H9 (cell line): ENCODE measurements at regions not wholly inside any gene's neighbourhood (a gene's known extent, or its start where the extent isn't known, plus 50 kb on each side); places are given as distances from the start of the nearest gene placed in this dataset.

Experiments used
- DNase-seq: peaks from one replicate; pipeline ENCODE4 v3.0.0-alpha.2; 2017
- H2AFZ ChIP-seq: one replicate; pipeline ENCODE4 v1.6.1; 2013; ENCODE audit warnings: mild to moderate bottlenecking, low read length, control low read depth, moderate library complexity
- H2AK5ac ChIP-seq: 2 replicates; pipeline ENCODE4 v1.6.1; 2013; ENCODE audit warnings: low read length, control low read depth, mixed read lengths; ENCODE audit not compliant: insufficient read length
- H2BK120ac ChIP-seq: one replicate; pipeline ENCODE4 v1.6.1; 2013; ENCODE audit warnings: low read depth, mild to moderate bottlenecking, low read length, control low read depth, inconsistent platforms; ENCODE audit not compliant: poor library complexity, severe bottlenecking
- H2BK12ac ChIP-seq: 2 replicates; pipeline ENCODE4 v1.6.1; 2013; ENCODE audit warnings: low read length, control low read depth, mixed read lengths, low read depth; ENCODE audit not compliant: insufficient read length
- H2BK15ac ChIP-seq: 2 replicates; pipeline ENCODE4 v1.6.1; 2013; ENCODE audit warnings: low read depth, low read length, control low read depth
- H2BK20ac ChIP-seq: one replicate; pipeline ENCODE4 v1.6.1; 2013; ENCODE audit warnings: low read depth, mild to moderate bottlenecking, low read length, control low read depth, inconsistent platforms; ENCODE audit not compliant: poor library complexity, severe bottlenecking
- H2BK5ac ChIP-seq: 2 replicates; pipeline ENCODE4 v1.6.1; 2013; ENCODE audit warnings: low read length, control low read depth, mixed read lengths; ENCODE audit not compliant: insufficient read length
- H3K14ac ChIP-seq: 2 replicates; pipeline ENCODE4 v1.6.1; 2013; ENCODE audit warnings: low read length, control low read depth; ENCODE audit not compliant: insufficient read depth
- H3K18ac ChIP-seq: 2 replicates; pipeline ENCODE4 v1.6.1; 2013; ENCODE audit warnings: low read depth, mild to moderate bottlenecking, mixed read lengths, low read length, control low read depth; ENCODE audit not compliant: insufficient read length
- H3K23ac ChIP-seq: 2 replicates; pipeline ENCODE4 v1.6.1; 2013; ENCODE audit warnings: low read length, control low read depth, mixed read lengths, low read depth; ENCODE audit not compliant: insufficient read length
- H3K23me2 ChIP-seq: 2 replicates; pipeline ENCODE4 v1.6.1; 2013; ENCODE audit warnings: low read depth, mild to moderate bottlenecking, mixed read lengths, low read length, control low read depth; ENCODE audit not compliant: insufficient read length, poor library complexity, severe bottlenecking
- H3K27ac ChIP-seq: 2 replicates; pipeline ENCODE4 v1.5.1; 2013; ENCODE audit warnings: low read length, control low read depth, mixed read lengths, low read depth; ENCODE audit not compliant: insufficient read length
- H3K27me3 ChIP-seq: 2 replicates; pipeline ENCODE4 v1.6.1; 2013; ENCODE audit warnings: low read length, control low read depth, inconsistent platforms; ENCODE audit not compliant: insufficient read depth
- H3K4ac ChIP-seq: 2 replicates; pipeline ENCODE4 v1.6.1; 2013; ENCODE audit warnings: low read depth, mild to moderate bottlenecking, control low read depth, inconsistent platforms, low read length, moderate library complexity
- H3K4me1 ChIP-seq: 2 replicates; pipeline ENCODE4 v1.6.1; 2013; ENCODE audit warnings: low read length, control low read depth, inconsistent platforms; ENCODE audit not compliant: insufficient read depth
- H3K4me2 ChIP-seq: 2 replicates; pipeline ENCODE4 v1.6.1; 2013; ENCODE audit warnings: low read length, control low read depth, mixed read lengths; ENCODE audit not compliant: insufficient read length, insufficient read depth
- H3K56ac ChIP-seq: 2 replicates; pipeline ENCODE4 v1.6.1; 2013; ENCODE audit warnings: low read depth, mild to moderate bottlenecking, mixed read lengths, low read length, control low read depth; ENCODE audit not compliant: insufficient read length
- H3K79me1 ChIP-seq: 2 replicates; pipeline ENCODE4 v1.6.1; 2013; ENCODE audit warnings: low read depth, mild to moderate bottlenecking, moderate library complexity, low read length, control low read depth, inconsistent platforms; ENCODE audit not compliant: insufficient read depth, poor library complexity, severe bottlenecking
- H3K79me2 ChIP-seq: 2 replicates; pipeline ENCODE4 v1.6.1; 2013; ENCODE audit warnings: low read length, control low read depth, inconsistent platforms; ENCODE audit not compliant: insufficient read depth
- H3K9ac ChIP-seq: 2 replicates; pipeline ENCODE4 v1.6.1; 2013; ENCODE audit warnings: low read length, control low read depth, mixed read lengths; ENCODE audit not compliant: insufficient read length; ENCODE audit errors: extremely low read depth
- H3K9me3 ChIP-seq: one replicate; pipeline ENCODE4 v1.6.1; 2013; ENCODE audit warnings: low read depth, low read length, inconsistent platforms; ENCODE audit not compliant: control insufficient read depth
- H3T11ph ChIP-seq: one replicate; pipeline ENCODE4 v1.6.1; 2013; ENCODE audit warnings: mild to moderate bottlenecking, low read length, control low read depth, inconsistent platforms
- H4K20me1 ChIP-seq: one replicate; pipeline ENCODE4 v1.6.1; 2013; ENCODE audit not compliant: control insufficient read depth, insufficient read length, insufficient read depth
- H4K5ac ChIP-seq: 2 replicates; pipeline ENCODE4 v1.6.1; 2013; ENCODE audit warnings: low read depth, mild to moderate bottlenecking, mixed read lengths, low read length, control low read depth; ENCODE audit not compliant: insufficient read length
- H4K8ac ChIP-seq: replicated peaks from 2 replicates; pipeline ENCODE4 v1.6.1; 2013; ENCODE audit warnings: low read length, control low read depth, mixed read lengths, low read depth; ENCODE audit not compliant: insufficient read length
- H4K91ac ChIP-seq: 2 replicates; pipeline ENCODE4 v1.6.1; 2013; ENCODE audit warnings: low read depth, mild to moderate bottlenecking, moderate library complexity, mixed read lengths, low read length, control low read depth; ENCODE audit not compliant: insufficient read length
- H3K27ac Mint-ChIP-seq, 3 experiments: 2 replicates in 2 of 3; 3 replicates in 1 of 3; pipeline ENCODE4 v1.8.0; 2020 to 2021; ENCODE audit warnings: mixed read lengths in 3 of 3, mild to moderate bottlenecking in 1 of 3, moderate library complexity in 1 of 3
- H3K27me3 Mint-ChIP-seq: 2 replicates; pipeline ENCODE4 v1.8.0; 2021; ENCODE audit warnings: low read depth, mild to moderate bottlenecking, moderate library complexity, mixed read lengths
- H3K36me3 Mint-ChIP-seq, 3 experiments: 2 replicates in 2 of 3; 3 replicates in 1 of 3; pipeline ENCODE4 v1.8.0; 2020 to 2021; ENCODE audit warnings: low read depth in 3 of 3, mixed read lengths in 3 of 3; ENCODE audit not compliant: insufficient read depth in 1 of 3
- H3K4me1 Mint-ChIP-seq, 2 experiments: 2 replicates each; pipeline ENCODE4 v1.8.0; 2020; ENCODE audit warnings: mixed read lengths in 2 of 2
- H3K4me3 Mint-ChIP-seq, 2 experiments: 2 replicates in 1 of 2; 3 replicates in 1 of 2; pipeline ENCODE4 v1.8.0; 2020 to 2021; ENCODE audit warnings: mild to moderate bottlenecking in 2 of 2, mixed read lengths in 2 of 2, moderate library complexity in 1 of 2
- H3K9me3 Mint-ChIP-seq, 2 experiments: 2 replicates in 1 of 2; 3 replicates in 1 of 2; pipeline ENCODE4 v1.8.0; 2020; ENCODE audit warnings: mild to moderate bottlenecking in 2 of 2, mixed read lengths in 2 of 2, moderate library complexity in 1 of 2
- CTCF ChIP-seq: fragments of 200-600 bp; sonication (generic); conservative IDR thresholded peaks from 3 replicates; pipeline ENCODE4 v1.8.0; 2021; ENCODE audit warnings: antibody characterized with exemption, mild to moderate bottlenecking

DNA sequence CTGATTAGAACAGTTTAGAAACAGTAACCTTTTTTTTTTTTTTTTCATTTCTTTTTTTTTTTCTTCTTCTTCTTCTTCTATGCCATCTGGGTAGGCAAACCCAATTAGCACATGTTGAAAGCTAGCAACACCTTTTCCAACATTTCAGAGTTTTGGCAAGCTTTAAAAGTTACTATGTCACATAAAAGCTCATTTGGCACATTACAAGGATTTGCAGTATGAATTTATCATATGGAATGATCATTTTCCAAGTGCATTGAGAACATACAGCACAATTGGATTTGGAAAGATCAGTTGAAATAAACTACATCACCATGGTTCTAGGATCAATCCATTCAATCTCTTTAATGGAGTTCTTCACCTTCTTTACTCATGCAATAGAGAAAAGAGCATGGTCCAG, 847.0 kb downstream of the LRRTM4 start:
- H3K4me2 ChIP-seq: no peak overlapping the region
- no peak overlapping the region for H3K4me3 Mint-ChIP-seq
- H2BK20ac ChIP-seq: no peak overlapping the region
- no peaks in the 10 kb centered on the region for H3K9me3 ChIP-seq
- H3K27me3 Mint-ChIP-seq: no peaks in the 10 kb centered on the region
- no peaks in the 10 kb centered on the region for H3K9me3 Mint-ChIP-seq
- no peak overlapping the region for H3K4ac ChIP-seq
- no peaks in the 10 kb centered on the region for H3K27me3 ChIP-seq
- H3K27ac ChIP-seq: no peak overlapping the region
- no peak overlapping the region for H2BK120ac ChIP-seq
- no peak for TF ChIP-seq CTCF
- no peak overlapping the region for H3K18ac ChIP-seq
- no peak overlapping the region for H2BK15ac ChIP-seq
- H3K4me1 ChIP-seq: peaks cover 6% of the 10 kb centered on the region; the same call in 1 of the 2 replicates
- no peak overlapping the region for H2BK12ac ChIP-seq
- H3K56ac ChIP-seq: no peak overlapping the region
- H4K91ac ChIP-seq: no peak overlapping the region
- no peak overlapping the region for H2AK5ac ChIP-seq
- no peak overlapping the region for H3K23ac ChIP-seq
- no peak overlapping the region for H3K14ac ChIP-seq
- no peak for DNase-seq
- H4K20me1 ChIP-seq: no peaks in the 10 kb centered on the region
- no peaks in the 10 kb centered on the region for H3K79me1 ChIP-seq
- no peak overlapping the region for H2BK5ac ChIP-seq
- H3K36me3 Mint-ChIP-seq: no peaks in the 10 kb centered on the region
- H4K5ac ChIP-seq: no peak overlapping the region
- H3T11ph ChIP-seq: no peak overlapping the region
- no peak overlapping the region for H3K9ac ChIP-seq
- H3K27ac Mint-ChIP-seq: no peak overlapping the region
- no peaks in the 10 kb centered on the region for H3K79me2 ChIP-seq
- H3K4me1 Mint-ChIP-seq: peaks cover 17 to 20% of the 10 kb centered on the region in 2 experiments
- H3K23me2 ChIP-seq: no peaks in the 10 kb centered on the region
- H4K8ac ChIP-seq: no peak overlapping the region
- no peak overlapping the region for H2AFZ ChIP-seq
